NCI-H69 (cell line): ENCODE measurements at regions not wholly inside any gene's neighbourhood (a gene's known extent, or its start where the extent isn't known, plus 50 kb on each side); places are given as distances from the start of the nearest gene placed in this dataset.

Source experiments
- DNase-seq: peaks from one replicate; lab custom pipeline; 2025; lab: John Stamatoyannopoulos, UW

- DNase-seq, result peak; percentile 10
Observed at GRCh38 chr10:55160655-55161283, 359.7 kb upstream of the PCDH15 start.

GRCh38 chr10:55158633-55159032, 357.6 kb upstream of the PCDH15 start:
- no peak for DNase-seq

GRCh38 chr10:55146032-55146431, 345.0 kb upstream of the PCDH15 start:
- no peak for DNase-seq

- DNase-seq, result no peak
Observed at GRCh38 chr10:55144001-55144400, 343.0 kb upstream of the PCDH15 start.

- DNase-seq, result peak; percentile 59
Observed at GRCh38 chr10:55141892-55142291, 340.9 kb upstream of the PCDH15 start.

GRCh38 chr10:55137063-55137462, 336.0 kb upstream of the PCDH15 start:
- DNase-seq, result no peak

GRCh38 chr10:55104738-55105137, 303.7 kb upstream of the PCDH15 start:
- DNase-seq, result peak; percentile 56

- DNase-seq, result peak; percentile 10
Observed at GRCh38 chr10:55098452-55098851, 297.4 kb upstream of the PCDH15 start.

GRCh38 chr10:55091691-55092328, 290.8 kb upstream of the PCDH15 start:
- peak; percentile 32 for DNase-seq

GRCh38 chr10:55078121-55078520, 277.1 kb upstream of the PCDH15 start:
- no peak for DNase-seq

- DNase-seq, result peak; percentile 2
Observed at GRCh38 chr10:55065185-55065584, 264.2 kb upstream of the PCDH15 start.

GRCh38 chr10:55063811-55064210, 262.8 kb upstream of the PCDH15 start:
- DNase-seq, result no peak

GRCh38 chr10:55062349-55062748, 261.3 kb upstream of the PCDH15 start:
- no peak for DNase-seq

- DNase-seq, result peak; percentile 44
Observed at GRCh38 chr10:55058800-55059199, 257.8 kb upstream of the PCDH15 start.

- DNase-seq, result no peak
Observed at GRCh38 chr10:55051515-55051914, 250.5 kb upstream of the PCDH15 start.

GRCh38 chr10:55048830-55049498, 247.9 kb upstream of the PCDH15 start:
- peak; percentile 53 for DNase-seq

- no peak for DNase-seq
Observed at GRCh38 chr10:55043540-55043939, 242.5 kb upstream of the PCDH15 start.

- DNase-seq, result no peak
Observed at GRCh38 chr10:55033061-55033460, 232.0 kb upstream of the PCDH15 start.

- DNase-seq, result peak; percentile 89
Observed at GRCh38 chr10:55024713-55025112, 223.7 kb upstream of the PCDH15 start.

- DNase-seq, result peak; percentile 88
Observed at GRCh38 chr10:55019439-55019838, 218.4 kb upstream of the PCDH15 start.

GRCh38 chr10:55013318-55013717, 212.3 kb upstream of the PCDH15 start:
- peak; percentile 17 for DNase-seq

- DNase-seq, result no peak
Observed at GRCh38 chr10:55002420-55002819, 201.4 kb upstream of the PCDH15 start.

GRCh38 chr10:55001422-55001821, 200.4 kb upstream of the PCDH15 start:
- DNase-seq, result no peak
